GM19467 (cell line): ENCODE measurements at regions not wholly inside any gene's neighbourhood (a gene's known extent, or its start where the extent isn't known, plus 50 kb on each side); places are given as distances from the start of the nearest gene placed in this dataset.

Experiments used
- ATAC-seq: cut with Tn5 transposase; IDR thresholded peaks from one replicate; pipeline ENCODE4 v1.9.1; 2021; ENCODE audit warnings: mild to moderate bottlenecking, moderate library complexity; ENCODE audit not compliant: unreplicated experiment

GRCh38 chr1:98211271-98211845 lies 290.5 kb upstream of the DPYD start:
- ATAC-seq = no peak

DNA sequence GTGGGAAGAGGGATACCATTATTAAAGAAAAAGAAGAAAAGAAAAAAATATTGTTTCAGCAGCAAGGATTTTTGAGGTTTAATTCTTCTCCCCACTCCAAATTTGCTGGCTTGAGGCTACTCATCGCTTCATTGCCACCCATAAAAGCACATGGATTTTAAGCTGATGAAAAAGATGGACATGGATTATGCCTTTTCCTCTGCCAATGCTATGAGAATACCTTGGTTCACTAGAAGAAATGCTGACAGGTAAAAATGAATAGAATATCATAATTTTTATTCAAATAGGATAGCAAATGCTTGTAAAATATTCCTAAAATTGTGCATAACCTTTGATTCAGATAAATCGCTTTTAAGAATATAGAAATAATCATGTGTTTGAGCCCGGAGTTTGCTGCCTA lies 289.7 kb upstream of the DPYD start:
- ATAC-seq = no peak

DNA sequence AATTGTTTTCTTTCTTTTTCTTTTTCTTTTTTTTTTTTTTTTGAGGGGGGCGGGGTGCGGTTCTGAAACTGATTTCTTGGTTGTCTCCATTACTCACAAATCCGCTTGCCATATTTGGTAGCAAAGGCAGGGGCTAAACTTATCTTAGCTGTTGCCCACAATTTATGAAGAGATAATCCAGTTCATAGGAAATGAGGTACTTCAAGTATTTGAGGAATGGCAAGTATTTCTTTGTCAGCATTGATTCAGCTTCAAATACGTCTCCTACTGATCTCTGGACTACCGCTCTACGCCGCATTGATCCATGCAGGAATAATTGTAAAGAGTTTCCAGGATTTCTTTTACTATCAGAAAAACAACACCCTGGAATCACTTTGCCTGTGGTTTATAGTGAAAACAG lies 289.2 kb upstream of the DPYD start:
- no peak for ATAC-seq

GRCh38 chr1:98205291-98206017 lies 284.6 kb upstream of the DPYD start:
- ATAC-seq = no peak

GRCh38 chr1:98203466-98203865 lies 282.6 kb upstream of the DPYD start:
- ATAC-seq = no peak

DNA sequence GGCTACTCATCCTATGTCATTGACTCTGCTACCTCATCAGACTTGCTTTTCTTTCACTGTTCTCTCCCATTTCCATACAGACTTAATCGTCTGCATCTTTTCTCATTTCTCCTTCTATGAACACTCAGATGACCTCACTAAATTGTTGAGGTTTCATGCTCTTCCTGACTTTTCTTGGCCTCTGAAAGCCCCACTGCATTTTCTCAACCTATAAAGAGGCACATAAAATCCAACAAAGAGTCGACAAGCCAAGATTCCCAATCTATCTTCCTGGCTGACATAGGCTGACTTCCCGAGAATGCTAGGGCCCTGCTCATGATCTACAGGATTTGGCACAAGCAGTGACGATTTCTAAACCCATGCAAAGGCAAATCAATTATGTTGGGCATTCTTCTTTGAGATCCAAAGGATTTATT lies 280.8 kb upstream of the DPYD start:
- no peak for ATAC-seq

DNA sequence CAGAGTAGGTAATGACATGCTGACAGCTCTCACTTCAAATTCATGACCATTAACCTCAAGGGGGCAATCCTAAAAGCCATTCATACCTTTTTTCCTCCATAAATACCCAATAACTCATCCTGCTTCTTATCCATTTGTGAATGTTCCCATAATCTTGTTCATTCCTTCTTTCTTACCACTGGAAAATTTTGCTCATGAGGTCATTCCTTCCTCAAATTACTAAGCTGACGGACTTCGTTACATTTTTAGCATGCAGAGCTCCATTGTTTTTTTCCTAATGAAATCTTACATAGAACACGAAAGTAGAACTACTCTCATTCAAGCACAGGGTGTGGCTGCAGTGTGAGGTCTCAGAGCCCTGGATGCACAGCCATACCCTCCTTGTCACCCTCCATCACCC lies 276.5 kb upstream of the DPYD start:
- no peak for ATAC-seq

GRCh38 chr1:98196012-98196411 lies 275.2 kb upstream of the DPYD start:
- no peak for ATAC-seq

DNA sequence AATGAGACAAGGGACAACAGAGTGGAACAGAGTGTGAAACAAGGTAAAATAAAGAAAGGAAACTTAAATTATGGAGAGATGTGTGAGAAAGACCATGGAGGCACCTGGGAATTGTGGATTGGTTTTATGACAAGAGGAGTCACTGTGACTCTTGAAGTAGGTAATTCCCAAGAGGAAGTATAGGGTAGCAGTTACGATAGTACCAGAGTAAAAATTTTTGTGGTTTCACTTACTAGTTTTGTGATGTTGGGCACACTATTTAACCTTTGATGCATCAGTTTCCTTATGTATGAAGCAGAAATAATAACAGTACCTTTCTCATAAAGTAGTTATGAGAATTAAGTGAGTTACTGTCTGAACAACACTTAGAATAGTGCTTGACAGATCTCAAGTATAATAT lies 267.9 kb upstream of the DPYD start:
- no peak for ATAC-seq

DNA sequence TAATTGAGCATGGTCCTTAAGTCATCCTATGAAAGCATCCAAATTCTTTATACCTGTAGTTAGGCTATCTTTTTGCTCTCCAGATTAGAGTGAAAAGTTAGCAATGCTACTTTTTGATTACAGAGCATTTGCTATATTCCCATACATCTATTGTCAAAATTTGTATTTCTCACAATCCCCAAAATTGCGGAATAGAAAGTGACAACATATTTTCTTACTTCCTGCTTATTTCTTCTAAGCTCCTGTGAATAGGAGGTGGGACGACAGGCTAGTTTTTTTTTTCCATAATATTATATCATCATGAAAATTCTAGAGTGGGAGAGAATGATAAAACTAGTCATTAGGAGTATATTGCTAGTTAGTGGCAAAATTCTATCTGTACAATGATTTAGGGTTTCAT lies 264.0 kb upstream of the DPYD start:
- ATAC-seq = no peak

DNA sequence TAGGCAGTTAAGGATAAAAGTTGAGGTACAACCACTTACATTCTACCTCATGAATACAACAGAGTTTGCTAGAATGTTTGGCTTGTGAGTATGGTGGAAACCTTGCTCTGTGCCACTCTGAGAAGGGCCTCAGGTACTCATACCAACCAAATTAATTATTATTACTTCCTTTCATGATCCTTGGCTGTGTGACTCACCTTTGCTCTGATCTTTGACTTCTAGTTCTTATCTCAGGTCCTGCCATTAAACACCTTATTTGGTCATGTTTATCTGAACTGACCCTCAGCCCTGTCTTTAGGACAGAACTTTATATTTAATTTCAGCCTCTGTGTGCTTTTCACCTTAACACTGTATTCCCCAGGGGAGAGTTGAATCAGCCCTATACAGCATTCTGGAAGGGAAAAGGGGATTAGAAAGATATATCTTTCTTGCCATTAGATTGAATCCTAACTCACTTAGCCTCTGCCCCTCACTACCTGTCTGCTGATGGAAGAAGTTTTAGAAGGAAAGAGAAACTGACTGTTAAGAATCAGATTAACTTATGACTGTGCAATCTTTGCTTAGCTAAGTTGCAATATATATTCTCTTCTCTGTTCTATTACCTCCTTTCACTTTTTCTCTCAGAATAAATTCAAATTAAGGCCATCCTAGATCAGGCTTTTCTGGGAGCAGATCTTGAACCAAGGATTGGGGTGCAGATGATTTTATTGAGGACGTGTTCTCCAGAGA lies 260.4 kb upstream of the DPYD start:
- ATAC-seq = no peak

- no peak for ATAC-seq
Observed at GRCh38 chr1:98179151-98179773, 258.4 kb upstream of the DPYD start.

- ATAC-seq = no peak
Observed at GRCh38 chr1:98177751-98178150, 256.9 kb upstream of the DPYD start.

- ATAC-seq = no peak
Observed at GRCh38 chr1:98176936-98177335, 256.1 kb upstream of the DPYD start.

DNA sequence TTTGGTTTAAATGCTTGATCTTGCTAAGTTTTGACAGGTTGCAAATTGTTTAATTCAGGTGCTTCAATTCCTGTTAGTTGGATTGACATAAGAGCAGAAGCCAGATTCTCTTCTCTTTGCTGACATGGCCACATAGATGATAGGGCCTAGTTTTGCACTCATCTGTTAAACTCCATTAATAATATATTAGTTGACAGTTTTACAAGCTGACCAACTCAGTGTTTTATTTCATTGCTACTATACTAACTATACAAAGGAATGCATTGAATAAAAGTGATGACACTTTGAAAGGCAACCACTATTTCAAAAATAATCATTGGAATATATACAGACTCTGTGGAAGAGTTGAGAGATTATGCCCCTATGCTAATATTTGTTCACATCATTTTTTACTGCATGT lies 255.6 kb upstream of the DPYD start:
- ATAC-seq = no peak

- ATAC-seq = no peak
Observed at GRCh38 chr1:98172578-98172977, 251.7 kb upstream of the DPYD start.

DNA sequence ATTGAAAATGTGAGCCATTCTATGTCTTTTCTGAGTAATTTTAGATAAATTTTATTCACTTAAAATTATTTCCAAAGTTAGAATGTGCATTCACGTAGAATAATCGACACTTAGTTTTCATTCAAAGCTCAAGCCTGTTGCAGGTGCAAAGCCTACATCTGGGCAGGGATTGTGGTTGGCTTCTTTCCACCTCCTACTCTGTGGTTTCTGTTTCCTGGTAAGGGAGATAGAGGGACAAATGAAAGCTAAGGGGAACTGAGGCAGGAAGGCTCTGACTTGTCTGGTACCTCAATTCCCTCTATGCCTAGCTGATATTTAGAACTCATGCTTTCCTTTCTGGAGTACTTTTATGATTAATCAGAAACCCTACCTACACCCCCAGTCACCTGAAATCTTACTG lies 251.2 kb upstream of the DPYD start:
- no peak for ATAC-seq

DNA sequence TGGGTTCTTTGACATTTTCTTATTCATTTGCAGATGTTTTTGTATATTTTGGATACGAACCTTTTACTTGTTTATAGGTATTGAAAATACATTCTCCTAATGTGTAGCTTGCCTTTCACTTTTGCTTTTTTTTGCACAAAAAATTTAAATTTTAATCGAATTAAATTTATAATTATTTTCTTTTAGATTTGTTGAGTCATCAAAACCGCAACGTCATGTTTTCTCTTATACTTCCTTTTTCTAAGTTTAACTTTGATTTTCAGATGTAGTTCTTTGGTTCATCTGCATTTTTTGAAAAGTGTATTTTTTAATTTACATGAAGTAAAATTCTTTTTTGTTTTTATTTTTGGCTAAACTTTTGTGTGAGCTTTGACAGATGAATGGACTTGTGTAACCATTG lies 243.7 kb upstream of the DPYD start:
- ATAC-seq = no peak

DNA sequence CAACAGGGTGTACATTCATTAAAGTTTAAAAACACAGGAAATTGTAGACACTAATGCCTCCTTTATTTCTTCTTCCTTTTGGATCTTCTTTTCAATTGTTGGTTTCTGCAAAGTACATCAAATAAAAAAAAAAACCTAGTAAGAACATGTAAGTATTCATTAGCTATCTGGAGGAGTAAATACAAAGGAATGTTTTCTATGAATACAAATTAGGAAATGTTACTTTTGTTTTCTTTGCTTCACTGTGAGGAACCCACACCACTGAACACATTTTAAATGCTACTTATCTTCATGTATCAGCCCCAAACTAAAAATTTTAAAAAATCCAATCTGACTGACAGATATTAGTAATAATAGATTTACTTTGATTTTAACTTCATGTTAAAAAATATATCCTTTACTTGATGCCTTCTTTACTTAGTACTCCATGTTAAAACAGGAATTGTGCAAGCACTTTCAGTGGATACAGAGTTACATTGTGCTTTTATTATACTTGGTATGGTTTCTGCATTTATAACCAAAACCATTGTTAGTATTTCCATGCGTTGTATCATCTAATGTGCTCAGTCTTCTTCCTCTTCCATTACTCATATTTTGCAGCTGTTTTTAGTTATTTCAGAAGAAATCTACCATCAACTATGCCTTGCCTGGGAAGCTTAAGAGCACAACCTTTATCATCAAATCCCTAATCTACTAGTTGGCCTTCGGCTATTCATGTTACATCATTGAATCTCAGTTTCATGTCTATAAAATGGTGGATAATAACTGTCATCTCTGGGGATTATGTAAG lies 236.9 kb upstream of the DPYD start:
- no peak for ATAC-seq

GRCh38 chr1:98147280-98147679 lies 226.4 kb upstream of the DPYD start:
- no peak for ATAC-seq

DNA sequence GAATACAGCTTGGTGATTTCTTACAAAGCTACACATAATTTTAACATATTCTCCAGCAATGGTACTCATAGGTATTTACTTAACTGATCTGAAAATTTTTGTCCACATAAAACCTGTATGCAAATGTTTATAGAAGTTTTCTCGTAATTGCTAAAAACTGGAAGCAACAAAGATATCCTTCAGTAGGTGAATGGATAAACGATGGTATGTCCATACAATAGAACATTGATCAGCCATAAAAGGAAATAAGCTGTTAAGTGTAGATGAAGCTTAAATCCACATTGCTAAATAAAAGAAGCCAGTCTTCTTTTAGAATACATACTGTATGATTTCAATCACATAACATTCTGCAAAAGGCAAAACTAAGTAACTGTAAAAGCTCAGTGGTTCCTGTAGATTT lies 224.8 kb upstream of the DPYD start:
- ATAC-seq = no peak
